GM23338 (cell line): ENCODE measurements at regions not wholly inside any gene's neighbourhood (a gene's known extent, or its start where the extent isn't known, plus 50 kb on each side); places are given as distances from the start of the nearest gene placed in this dataset.

ENCODE experiments used
- EZH2 ChIP-seq: fragments of 200-600 bp; sonication (generic); IDR thresholded peaks from one replicate; pipeline ENCODE4 v1.8.0; 2017; ENCODE audit warnings: antibody characterized with exemption, mild to moderate bottlenecking, low read depth; ENCODE audit not compliant: unreplicated experiment
- EZH2phosphoT487 ChIP-seq: fragments of 200-600 bp; sonication (generic); IDR thresholded peaks from one replicate; pipeline ENCODE4 v1.8.1; 2018; ENCODE audit warnings: antibody characterized with exemption; ENCODE audit not compliant: unreplicated experiment
- JUNB ChIP-seq: IDR thresholded peaks from one replicate; pipeline ENCODE4 v1.6.1; 2016; ENCODE audit warnings: antibody characterized with exemption; ENCODE audit not compliant: unreplicated experiment
- POLR2AphosphoS5 ChIP-seq: IDR thresholded peaks from 2 replicates; pipeline ENCODE4 v1.6.1; 2016; ENCODE audit warnings: antibody characterized with exemption, low read depth
- STAT1 ChIP-seq: IDR thresholded peaks from one replicate; pipeline ENCODE4 v1.6.1; 2016; ENCODE audit warnings: antibody characterized with exemption; ENCODE audit not compliant: unreplicated experiment
- TF ChIP-seq, protein P1 (sequence below), 2 experiments: fragments of 200-600 bp in 1 of 2; sonication (generic) in 1 of 2; conservative IDR thresholded peaks; 2 replicates each; pipeline versions ENCODE4 v1.5.1 to v1.6.1; 2016 to 2017; ENCODE audit warnings: antibody characterized with exemption in 2 of 2, low read depth in 2 of 2, mild to moderate bottlenecking in 2 of 2, moderate library complexity in 1 of 2
- TF ChIP-seq, protein P2 (sequence below): IDR thresholded peaks from one replicate; pipeline ENCODE4 v1.6.1; 2018; ENCODE audit warnings: antibody characterized with exemption; ENCODE audit not compliant: unreplicated experiment
- TF ChIP-seq, protein P3 (sequence below): IDR thresholded peaks from 2 replicates; pipeline ENCODE4 v1.6.1; 2016; ENCODE audit warnings: antibody characterized with exemption

DNA sequence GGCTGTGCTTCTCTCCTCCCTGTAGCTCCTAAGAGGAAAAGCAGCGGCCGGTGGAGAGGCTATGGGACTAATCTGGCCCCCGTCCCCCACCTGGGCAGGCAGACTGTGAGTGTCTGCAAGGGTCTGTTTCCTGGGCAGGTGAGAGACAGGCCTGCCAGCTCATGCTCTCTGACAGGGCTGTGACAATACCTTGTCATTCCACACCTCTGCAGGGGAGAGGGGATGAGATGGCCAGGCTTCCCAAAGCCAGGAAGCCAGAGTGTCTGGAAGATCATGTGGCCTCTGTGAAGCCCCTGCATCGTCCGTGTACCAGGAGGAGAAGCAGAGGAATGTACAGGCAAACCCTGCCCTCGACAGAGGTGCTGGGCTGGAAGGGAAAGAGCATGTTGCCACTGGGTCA is 142.5 kb upstream of the GATA6 start:
- no peak for TF ChIP-seq EZH2
- TF ChIP-seq JUNB, result no peak
- TF ChIP-seq, protein P1, sequence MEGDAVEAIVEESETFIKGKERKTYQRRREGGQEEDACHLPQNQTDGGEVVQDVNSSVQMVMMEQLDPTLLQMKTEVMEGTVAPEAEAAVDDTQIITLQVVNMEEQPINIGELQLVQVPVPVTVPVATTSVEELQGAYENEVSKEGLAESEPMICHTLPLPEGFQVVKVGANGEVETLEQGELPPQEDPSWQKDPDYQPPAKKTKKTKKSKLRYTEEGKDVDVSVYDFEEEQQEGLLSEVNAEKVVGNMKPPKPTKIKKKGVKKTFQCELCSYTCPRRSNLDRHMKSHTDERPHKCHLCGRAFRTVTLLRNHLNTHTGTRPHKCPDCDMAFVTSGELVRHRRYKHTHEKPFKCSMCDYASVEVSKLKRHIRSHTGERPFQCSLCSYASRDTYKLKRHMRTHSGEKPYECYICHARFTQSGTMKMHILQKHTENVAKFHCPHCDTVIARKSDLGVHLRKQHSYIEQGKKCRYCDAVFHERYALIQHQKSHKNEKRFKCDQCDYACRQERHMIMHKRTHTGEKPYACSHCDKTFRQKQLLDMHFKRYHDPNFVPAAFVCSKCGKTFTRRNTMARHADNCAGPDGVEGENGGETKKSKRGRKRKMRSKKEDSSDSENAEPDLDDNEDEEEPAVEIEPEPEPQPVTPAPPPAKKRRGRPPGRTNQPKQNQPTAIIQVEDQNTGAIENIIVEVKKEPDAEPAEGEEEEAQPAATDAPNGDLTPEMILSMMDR (conservative IDR thresholded peaks at IDR 0.05; ENCODE audit: low read depth in 2 of 2), result no peak
- TF ChIP-seq, protein P2, sequence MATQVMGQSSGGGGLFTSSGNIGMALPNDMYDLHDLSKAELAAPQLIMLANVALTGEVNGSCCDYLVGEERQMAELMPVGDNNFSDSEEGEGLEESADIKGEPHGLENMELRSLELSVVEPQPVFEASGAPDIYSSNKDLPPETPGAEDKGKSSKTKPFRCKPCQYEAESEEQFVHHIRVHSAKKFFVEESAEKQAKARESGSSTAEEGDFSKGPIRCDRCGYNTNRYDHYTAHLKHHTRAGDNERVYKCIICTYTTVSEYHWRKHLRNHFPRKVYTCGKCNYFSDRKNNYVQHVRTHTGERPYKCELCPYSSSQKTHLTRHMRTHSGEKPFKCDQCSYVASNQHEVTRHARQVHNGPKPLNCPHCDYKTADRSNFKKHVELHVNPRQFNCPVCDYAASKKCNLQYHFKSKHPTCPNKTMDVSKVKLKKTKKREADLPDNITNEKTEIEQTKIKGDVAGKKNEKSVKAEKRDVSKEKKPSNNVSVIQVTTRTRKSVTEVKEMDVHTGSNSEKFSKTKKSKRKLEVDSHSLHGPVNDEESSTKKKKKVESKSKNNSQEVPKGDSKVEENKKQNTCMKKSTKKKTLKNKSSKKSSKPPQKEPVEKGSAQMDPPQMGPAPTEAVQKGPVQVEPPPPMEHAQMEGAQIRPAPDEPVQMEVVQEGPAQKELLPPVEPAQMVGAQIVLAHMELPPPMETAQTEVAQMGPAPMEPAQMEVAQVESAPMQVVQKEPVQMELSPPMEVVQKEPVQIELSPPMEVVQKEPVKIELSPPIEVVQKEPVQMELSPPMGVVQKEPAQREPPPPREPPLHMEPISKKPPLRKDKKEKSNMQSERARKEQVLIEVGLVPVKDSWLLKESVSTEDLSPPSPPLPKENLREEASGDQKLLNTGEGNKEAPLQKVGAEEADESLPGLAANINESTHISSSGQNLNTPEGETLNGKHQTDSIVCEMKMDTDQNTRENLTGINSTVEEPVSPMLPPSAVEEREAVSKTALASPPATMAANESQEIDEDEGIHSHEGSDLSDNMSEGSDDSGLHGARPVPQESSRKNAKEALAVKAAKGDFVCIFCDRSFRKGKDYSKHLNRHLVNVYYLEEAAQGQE, result no peak
- TF ChIP-seq, protein P3, sequence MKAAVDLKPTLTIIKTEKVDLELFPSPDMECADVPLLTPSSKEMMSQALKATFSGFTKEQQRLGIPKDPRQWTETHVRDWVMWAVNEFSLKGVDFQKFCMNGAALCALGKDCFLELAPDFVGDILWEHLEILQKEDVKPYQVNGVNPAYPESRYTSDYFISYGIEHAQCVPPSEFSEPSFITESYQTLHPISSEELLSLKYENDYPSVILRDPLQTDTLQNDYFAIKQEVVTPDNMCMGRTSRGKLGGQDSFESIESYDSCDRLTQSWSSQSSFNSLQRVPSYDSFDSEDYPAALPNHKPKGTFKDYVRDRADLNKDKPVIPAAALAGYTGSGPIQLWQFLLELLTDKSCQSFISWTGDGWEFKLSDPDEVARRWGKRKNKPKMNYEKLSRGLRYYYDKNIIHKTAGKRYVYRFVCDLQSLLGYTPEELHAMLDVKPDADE, result no peak
- TF ChIP-seq EZH2phosphoT487, result no peak
- TF ChIP-seq POLR2AphosphoS5, result no peak
- no peak for TF ChIP-seq STAT1
